Erythroblast (primary cell): ENCODE measurements at regions not wholly inside any gene's neighbourhood (a gene's known extent, or its start where the extent isn't known, plus 50 kb on each side); places are given as distances from the start of the nearest gene placed in this dataset.
"Not testable (repeated sequence)": the region's sequence is repeated elsewhere in the genome, so short reads cannot be mapped to it uniquely, and the experiment has no call there.

Experiments
- DNase-seq, 2 experiments: peaks; one replicate each; lab custom pipeline; 2025; lab: John Stamatoyannopoulos, UW
- GATA1 ChIP-seq: IDR thresholded peaks from 2 replicates; pipeline ENCODE4 v1.6.1; 2011; ENCODE audit warnings: low read depth, mild to moderate bottlenecking, control low read depth, low read length, moderate library complexity
- POLR2A ChIP-seq: IDR thresholded peaks from 2 replicates; pipeline ENCODE4 v1.6.1; 2011; ENCODE audit warnings: mild to moderate bottlenecking, low read length

GRCh38 chr1:181324797-181325616 lies 158.3 kb upstream of the CACNA1E start:
- no peak for DNase-seq
- TF ChIP-seq GATA1, result no peak
- no peak for TF ChIP-seq POLR2A

DNA sequence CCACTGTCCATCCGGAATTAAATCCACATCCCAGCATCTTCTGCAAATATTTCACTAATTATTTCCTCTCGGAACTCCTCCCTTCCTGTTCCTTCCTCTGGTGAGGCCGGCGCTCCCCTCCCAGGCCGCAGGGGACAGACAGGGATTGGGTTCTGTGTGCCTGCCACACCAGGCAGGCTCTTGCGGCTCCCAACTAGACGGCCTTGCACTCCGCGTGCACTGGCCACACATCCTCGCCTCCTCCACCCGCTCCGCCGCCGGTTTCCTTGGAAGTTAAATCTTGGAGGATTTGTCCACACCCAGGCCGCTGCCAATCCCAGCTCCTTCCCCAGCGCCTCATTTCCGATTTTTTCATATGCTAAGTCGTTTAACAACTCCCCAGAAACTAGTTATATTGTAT lies 157.6 kb upstream of the CACNA1E start:
- not testable (repeated sequence) for DNase-seq

GRCh38 chr1:181326348-181326747 lies 157.0 kb upstream of the CACNA1E start:
- TF ChIP-seq POLR2A (no peak), GATA1 (no peak)
- DNase-seq, result no peak

- no peak for TF ChIP-seq POLR2A
- no peak for TF ChIP-seq GATA1
- no peak for DNase-seq
These were observed 155.5 kb upstream of the CACNA1E start for GRCh38 chr1:181327796-181328195.

GRCh38 chr1:181334724-181335123 lies 148.6 kb upstream of the CACNA1E start:
- no peak for TF ChIP-seq POLR2A
- no peak for TF ChIP-seq GATA1
- no peak for DNase-seq

- DNase-seq, result no peak
- TF ChIP-seq GATA1, result no peak
- no peak for TF ChIP-seq POLR2A
These were observed 147.7 kb upstream of the CACNA1E start for GRCh38 chr1:181335631-181336030.

DNA sequence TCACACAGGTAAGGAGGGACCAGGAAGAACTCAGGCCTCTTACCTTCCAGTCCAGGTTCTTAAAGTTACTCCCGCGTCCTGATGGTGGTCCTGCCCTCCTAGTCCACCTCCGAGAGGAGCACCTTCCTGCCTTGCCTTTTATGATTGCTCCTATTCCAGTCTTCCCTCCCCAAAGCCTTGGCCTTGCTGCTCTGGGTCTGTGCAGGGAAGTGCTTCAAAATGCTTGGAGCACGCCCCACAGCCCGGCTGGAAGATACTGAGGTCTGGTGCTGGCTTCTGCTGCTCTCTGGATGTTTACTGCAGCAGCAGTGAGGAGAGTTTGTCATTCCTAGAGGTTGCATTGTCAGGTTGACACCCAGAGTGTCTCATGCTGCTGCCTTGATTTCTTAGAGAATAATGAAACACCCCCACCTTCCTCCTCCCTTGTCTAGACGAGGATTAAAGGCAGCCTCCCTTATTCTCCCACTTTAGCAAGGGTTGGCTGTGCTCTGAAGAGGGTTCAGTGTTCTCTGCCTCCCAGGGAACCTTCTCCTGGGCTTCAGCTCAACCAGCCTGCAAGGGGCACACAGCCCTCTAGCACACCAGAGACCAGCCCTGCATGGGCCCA lies 142.2 kb upstream of the CACNA1E start:
- TF ChIP-seq POLR2A (no peak), GATA1 (no peak)
- no peak for DNase-seq

DNA sequence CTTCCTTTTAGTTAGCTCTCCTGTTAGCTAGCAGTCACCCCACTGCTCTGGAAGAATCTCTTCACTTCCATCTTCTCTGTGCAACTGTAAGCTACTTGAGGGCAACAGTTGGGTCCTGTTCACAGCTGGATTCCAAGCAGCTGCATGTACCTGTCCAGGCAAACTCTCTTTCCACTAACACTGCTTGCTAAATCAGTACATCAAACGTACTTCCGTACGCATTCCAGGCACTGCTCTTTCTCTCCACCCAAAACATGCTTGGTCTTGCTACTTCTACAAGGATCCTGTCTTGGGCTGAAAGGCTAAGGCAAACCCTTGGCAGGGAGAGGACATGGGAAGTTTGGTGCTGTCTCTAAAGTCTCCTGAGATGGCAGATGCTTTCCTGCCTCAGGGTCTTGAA lies 139.2 kb upstream of the CACNA1E start:
- no peak for TF ChIP-seq POLR2A
- TF ChIP-seq GATA1, result no peak

GRCh38 chr1:181345146-181345545 lies 138.2 kb upstream of the CACNA1E start:
- TF ChIP-seq POLR2A (no peak), GATA1 (no peak)

More for the DNA sequence above, 139.2 kb upstream of the CACNA1E start:
- no peak for DNase-seq

GRCh38 chr1:181347495-181348390 lies 135.6 kb upstream of the CACNA1E start:
- TF ChIP-seq GATA1, result no peak
- TF ChIP-seq POLR2A, result no peak
- DNase-seq, result no peak

More at GRCh38 chr1:181345146-181345545, 138.2 kb upstream of the CACNA1E start:
- no peak for DNase-seq

DNA sequence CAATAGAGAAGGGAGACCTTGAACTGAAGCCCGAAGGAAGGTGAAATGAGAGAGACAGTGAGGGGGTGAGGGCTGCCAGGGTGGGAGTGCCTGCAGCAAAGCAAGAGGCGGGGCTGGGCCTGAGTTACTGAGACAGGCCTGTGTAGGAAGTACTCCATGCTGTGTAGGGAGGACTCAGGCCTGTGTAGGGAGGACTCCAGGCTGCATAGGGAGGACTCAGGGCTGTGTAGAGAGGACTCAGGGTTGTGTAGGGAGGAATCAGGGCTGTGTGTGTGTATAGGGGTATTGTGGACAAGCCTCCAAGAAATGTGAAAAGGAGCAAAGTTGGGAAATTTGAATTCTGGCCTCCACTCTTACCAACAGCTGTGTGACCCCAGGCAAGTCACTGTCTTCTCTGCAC lies 133.8 kb upstream of the CACNA1E start:
- DNase-seq, result no peak
- no peak for TF ChIP-seq GATA1
- no peak for TF ChIP-seq POLR2A

- TF ChIP-seq POLR2A, result no peak
- no peak for TF ChIP-seq GATA1
- DNase-seq, result no peak
These were observed 133.2 kb upstream of the CACNA1E start for GRCh38 chr1:181350131-181350530.

DNA sequence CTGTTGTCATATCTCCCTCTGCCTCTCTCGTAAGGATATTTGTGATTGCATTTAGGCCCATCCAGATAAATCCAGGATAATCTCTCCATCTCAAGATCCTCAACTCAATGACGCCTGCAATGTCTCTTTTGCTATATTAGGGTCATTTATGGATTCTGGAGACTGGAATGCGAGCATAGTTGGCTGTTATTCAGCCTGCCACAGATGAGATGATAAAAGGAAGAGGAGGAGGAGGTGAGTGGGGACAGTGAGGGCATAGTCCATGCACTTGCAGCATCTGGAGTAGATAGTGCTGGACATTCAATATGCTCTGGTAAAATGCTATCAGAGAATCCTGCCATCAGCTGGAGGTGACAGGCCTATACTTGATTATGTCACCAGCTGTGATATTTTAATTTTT lies 131.6 kb upstream of the CACNA1E start:
- TF ChIP-seq GATA1, result no peak
- TF ChIP-seq POLR2A, result no peak
- no peak for DNase-seq

- no peak for DNase-seq
- no peak for TF ChIP-seq POLR2A
- no peak for TF ChIP-seq GATA1
These were observed 130.6 kb upstream of the CACNA1E start for GRCh38 chr1:181352695-181353094.
